Activated CD4-positive, alpha-beta T cell treated with anti-CD3 and anti-CD28 coated beads for 24 hours (primary cell): ENCODE measurements at regions not wholly inside any gene's neighbourhood (a gene's known extent, or its start where the extent isn't known, plus 50 kb on each side); places are given as distances from the start of the nearest gene placed in this dataset.
"Not testable (repeated sequence)": the region's sequence is repeated elsewhere in the genome, so short reads cannot be mapped to it uniquely, and the experiment has no call there.

Source experiments
- DNase-seq, 2 donors: peaks; one replicate each; pipeline ENCODE4 v3.0.0-alpha.2; 2020; ENCODE audit warnings: low read depth in 2 of 2

DNA sequence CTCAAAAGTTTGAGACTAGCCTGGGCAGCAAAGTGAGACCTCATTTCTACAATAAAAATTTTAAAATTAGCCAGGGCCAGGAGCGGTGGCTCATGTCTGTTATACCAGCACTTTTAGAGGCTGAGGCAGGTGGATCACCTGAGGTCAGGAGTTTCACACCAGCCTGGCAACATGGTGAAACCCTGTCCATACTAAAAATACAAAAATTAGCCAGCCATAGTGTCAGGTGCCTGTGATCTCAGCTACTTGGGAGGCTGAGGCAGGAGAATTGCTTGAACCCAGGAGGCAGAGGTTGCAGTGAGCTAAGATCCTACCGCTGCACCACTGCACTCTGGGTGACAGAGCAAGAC lies 85.1 kb upstream of the MAP4 start:
- not testable (repeated sequence) for DNase-seq

DNA sequence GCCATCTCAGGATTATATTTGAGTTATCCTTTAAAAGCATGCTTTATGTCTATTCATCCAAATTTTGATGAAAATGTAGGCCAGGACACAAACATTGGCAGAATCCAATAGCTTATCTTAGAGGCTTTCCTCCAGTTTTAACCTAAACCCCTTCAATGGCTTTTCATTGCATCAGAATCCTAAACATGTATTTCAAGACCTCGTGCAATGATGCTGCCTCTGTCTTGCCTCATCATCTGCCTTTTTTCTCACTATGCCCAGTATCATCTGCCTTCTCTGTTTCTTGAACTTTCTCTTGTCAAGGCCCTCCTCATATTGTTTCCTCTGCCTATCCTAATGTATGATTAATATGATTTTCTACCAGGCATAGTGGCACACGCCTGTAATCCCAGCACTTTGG lies 76.1 kb upstream of the MAP4 start:
- no peak for DNase-seq

DNA sequence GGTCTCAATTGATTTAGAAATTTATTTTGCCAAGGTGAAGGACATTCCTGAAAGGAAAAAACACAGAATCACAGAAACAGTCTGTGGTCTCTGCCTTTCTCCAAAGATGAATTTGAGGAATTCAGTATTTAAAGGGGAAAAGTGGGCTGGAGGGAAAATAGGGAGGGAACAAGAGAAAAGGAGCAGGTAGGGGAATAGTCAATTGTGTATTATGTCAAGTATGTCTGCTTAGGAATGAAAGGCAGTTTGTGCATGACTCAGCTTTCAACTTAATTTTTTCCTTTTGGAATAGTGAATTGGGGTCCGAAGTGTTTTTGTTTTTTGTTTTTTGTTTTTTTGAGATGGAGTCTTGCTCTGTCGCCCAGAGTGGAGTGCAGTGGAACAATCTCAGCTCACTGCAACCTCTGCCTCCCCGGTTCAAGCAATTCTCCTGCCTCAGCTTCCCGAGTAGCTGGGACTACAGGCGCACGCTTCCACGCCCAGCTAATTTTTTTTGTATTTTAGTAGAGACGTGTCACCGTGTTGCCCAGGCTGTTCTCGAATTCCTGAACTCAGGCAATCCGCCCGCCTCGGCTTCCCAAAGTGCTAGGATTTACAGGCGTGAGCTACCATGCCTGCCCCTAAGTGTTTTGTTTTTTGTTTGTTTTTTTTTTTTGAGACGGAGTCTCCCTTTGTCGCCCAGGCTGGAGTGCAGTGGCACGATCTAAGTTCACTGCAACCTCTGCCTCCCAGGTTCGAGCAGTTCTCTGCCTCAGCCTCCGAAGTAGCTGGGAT lies 74.1 kb upstream of the MAP4 start:
- no peak for DNase-seq

DNA sequence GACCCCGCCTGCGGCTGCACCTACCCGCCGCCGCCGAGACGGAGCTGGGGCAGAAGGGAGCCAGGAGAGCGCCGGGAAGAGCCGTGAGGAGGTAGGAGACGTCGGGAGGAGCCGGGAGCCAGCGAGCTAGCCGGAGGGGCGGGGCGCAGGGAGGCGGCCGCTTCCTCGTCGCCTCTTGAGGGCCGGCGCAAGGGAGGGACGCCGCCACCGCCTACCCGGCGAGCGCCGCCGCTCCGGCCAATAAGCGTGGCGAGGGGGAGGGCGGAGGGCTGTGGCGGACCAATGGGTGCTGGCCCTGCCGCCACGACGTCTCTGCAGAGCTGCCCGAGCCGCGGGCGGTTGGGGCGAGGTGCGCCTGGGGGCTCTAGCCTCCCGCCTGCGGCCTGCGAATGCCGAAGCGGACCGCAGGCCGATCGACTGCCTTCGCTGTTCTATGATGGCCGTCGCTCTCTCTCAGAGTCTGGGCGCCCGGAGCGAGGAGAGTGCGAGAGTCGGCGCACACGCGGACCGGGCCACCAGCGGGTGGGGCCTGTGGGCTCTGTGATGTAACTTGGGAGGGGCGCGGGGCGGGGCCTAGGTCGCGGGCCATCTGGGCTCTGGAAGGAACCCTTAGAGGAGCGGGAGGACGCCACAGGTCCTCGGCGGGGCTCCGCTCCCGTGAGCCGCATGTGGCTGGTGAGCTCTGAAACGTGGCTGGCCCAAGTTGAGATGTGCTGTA lies 72.7 kb upstream of the MAP4 start:
- peak; percentile 89 to 95 for DNase-seq

DNA sequence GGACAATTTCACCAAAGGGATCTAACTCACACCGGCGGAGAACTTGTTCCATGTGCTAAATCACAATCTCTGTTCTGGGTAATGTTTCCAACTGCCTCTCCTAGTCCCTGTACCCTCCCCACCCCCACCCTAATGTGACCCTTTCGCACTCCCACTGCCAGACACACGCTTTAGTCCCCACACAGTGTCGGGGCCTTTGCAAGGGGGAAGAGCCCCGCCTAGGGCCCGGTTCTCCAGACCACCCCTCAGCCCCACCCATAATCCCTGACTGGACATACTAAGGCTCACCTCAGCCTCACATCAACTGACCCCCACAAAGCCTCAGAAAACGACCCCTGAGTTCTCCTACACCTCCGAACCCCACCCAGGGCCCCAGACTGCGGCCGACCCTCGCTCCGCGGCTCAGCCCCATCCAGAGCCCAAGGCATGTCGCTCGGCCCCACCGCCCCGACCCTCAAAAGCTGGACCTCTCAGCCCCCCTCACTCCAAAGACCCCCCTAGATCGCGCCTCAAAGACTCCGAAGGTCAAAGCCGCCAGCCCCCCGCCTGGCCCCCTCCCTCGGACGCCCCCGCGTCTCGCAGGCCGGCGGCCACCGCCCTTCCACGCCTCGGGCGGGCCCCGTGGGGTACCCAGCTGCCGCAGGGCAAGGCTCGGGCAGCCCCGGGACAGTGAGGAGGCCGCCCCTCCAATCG lies 72.0 kb upstream of the MAP4 start:
- no peak for DNase-seq

DNA sequence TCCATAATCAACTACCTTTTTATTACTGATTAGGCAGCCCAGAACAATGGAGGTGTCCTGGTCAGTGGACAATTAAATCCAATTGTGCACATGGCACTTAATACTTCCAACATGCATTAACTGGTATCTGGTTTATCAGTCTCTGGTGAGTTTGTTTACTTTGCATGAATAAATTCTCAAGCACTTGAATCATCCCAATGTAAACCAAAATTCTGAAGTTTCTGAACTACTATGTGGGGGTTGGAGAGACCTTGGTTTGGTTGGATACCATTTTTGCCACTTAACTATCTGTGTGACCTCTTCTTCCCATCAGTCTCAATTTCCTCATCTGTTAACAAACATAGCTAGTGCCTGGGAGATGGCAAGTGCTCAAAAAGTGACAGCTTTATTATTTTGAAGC lies 70.5 kb upstream of the MAP4 start:
- DNase-seq, result no peak

DNA sequence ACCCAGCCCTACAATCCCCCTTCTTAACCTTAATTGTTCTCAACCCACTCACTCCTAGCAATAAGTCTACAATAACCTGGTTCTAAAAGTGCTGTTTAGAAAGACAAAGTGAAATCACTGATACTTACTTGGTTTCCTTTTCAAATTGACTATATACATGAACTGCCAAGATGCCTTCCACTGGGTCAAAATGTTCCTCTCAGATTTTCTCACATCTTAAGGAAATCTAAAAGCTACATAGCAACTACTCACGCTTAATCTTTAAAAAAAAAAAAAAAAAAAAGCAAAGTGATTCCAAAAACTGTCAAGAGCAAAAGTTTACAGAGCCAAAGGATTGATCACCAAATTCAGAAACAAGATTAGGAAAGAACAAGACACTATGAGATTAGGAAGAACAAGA lies 68.7 kb upstream of the MAP4 start:
- DNase-seq, result no peak

DNA sequence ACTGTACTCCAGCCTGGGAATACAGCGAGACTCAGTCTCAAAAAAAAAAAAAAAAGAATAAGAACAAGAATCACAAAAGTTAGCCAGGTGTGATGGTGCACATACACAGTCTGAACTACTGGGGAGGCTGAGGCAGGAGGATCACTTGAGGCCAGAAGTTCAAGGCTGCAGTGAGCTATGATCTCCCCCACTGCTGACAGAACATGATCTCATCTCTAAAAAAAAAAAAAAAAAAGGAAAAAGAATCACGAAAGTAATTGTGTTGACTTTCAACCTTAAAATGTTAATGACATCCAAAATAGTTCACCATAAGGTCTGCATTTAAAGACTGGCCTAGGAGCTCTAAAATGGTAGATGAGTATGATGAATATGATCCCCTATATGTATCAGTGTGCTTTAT lies 68.0 kb upstream of the MAP4 start:
- DNase-seq, result no peak

DNA sequence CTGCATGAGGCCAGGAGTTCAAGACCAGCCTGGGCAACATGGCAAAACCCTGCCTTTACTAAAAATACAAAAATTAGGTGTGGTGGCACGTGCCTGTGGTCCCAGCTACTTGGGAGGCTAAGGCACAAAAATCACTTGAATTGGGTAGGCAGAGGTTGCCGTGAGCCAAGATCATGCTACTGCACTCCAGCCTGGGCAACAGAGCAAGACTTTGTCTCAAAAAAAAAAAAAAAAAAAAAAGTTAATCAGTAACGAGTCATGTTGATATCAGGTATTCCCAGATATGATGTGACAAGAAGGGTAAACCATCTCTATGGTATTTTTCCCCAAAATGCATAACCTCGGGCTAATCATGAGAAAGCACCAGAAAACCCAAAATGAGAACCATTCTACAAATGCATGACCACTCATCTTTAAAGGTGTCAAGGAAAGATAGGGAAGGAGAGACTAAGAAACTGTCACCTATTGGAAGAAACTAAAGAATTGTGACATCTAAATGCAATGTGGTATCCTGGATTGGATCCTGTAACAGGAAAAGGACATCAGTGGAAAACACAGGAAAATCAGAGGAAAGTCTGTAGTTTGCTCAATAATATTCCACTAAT lies 66.5 kb upstream of the MAP4 start:
- DNase-seq, result no peak

DNA sequence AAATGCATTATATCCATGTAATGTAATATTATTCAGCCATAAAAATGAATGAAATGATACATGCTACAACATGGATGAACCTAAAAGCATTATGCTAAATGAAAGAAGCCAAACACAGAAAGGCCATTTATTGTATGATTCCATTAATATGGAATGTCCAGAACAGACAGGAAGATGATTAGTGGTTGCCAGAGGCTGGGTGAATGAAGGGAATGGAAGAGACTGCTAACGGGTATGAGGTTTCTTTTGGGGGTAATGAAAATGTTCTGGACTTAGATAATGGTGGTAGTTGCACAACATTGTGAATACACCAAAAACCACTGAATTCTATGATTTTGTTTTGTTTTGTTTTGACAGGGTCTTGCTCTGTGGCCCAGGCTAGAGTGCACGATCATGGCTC lies 61.6 kb upstream of the MAP4 start:
- DNase-seq, result no peak

DNA sequence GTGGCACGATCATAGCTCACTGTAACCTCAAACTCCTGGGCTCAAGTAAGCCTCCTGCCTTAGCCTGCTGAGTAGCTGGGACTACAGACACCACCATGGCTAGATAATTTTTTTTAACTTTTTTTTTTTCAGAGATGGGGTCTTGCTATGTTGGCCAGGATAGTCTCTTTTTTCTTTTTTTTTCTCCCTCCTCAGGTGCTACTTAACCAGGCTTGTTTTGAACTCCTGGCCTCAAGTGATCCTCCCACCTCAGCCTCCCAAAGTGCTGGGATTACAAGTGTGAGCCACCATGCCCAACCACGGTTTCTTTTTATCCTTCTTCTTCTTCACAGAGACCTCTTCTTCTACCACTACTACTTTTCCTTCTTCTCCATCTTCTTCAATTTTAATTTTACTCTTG lies 53.8 kb upstream of the MAP4 start:
- DNase-seq, result no peak

DNA sequence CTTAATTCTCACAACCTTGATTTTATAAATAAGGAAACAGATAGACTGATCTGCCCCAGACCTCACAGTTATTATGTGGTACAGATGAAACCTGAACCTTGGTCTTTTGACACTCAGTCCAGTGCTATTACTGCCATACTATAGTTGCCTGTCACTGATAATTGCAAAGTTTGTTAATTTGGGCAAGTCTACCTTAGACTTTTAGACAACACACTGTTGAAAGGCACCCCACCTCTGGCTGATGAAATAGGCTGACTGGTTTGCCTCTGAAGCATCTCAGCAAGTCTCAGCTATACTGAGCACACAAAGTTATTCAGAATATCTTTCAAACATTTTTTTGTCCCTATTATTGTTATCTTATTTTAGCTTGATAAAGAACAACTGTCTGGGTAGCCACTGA lies 53.1 kb upstream of the MAP4 start:
- no peak for DNase-seq

DNA sequence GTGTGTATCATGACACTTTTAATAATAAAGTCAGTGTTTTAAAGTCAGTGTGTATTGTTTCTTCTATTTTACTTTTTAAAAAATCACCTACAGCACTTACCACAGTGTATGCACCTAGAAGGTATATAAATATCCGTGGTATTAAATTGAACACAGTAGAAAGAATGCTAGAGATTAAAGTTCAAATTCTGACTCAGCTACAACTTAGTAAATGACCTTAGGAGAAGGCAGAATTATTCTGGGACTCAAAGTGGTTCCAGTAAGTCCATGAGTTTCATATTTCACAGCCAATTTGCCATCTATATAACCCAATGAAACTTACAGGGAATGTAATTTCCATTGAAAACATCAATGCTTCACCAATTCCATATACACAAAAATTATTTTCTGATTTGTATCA lies 52.7 kb upstream of the MAP4 start:
- no peak for DNase-seq

DNA sequence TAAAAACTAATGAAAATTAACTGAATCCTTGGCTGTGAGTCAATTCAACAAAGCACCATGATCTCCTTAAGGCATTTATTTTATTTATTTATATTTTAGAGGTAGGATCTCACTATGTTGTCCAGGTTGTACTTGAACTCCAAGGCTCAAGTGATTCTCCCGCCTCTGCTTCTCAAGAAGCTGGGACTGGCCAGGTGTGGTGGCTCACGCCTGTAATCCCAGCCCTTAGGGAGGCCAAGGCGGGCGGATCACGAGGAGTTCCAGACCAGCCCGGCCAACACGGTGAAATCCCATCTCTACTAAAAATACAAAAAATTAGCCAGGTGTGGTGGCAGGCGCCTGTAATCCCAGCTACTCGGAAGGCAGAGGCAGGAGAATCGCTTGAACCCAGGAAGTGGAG lies 52.1 kb upstream of the MAP4 start:
- not testable (repeated sequence) for DNase-seq

DNA sequence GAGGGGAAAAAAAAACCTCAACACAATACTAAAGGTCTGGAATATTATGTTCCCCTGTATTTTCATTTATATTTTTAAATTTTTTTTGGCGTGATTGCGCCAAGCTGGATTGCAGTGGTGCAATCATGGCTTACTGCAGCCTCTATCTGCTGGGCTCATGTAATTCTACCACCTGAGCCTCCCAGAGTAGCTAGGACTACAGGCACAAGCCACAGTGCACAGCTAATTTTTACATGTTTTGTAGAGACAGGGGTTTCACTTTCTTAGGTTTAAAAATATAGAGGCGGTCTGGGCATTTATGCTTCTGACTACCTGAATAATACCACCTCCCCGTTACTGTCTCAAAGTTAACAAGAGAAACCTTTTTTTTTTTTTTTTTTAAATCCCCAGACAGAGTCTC lies 51.1 kb upstream of the MAP4 start:
- DNase-seq, result no peak
